ENCODE measurements at regions not wholly inside any gene's neighbourhood (a gene's known extent, or its start where the extent isn't known, plus 50 kb on each side); places are given as distances from the start of the nearest gene placed in this dataset.

DNA sequence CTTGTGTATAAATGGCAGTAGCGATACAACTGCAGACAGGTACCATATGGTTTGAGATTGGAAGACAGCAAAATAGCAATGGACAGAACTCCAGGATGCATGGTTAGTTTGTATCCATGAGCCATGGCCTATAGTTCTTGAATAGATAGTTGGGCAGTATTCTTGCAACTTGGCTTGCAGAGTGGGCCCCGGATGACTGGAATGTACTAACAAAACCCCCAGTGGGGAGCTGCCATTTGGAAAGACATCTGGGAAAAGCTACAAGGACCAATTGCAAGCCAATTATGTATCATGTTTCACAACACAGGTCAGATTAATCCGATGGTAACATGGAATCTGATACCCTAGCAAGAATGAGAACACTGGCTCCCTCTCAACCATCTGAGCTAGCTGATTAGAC, 279.6 kb downstream of the RERGL start:
- TF ChIP-seq, protein P1, sequence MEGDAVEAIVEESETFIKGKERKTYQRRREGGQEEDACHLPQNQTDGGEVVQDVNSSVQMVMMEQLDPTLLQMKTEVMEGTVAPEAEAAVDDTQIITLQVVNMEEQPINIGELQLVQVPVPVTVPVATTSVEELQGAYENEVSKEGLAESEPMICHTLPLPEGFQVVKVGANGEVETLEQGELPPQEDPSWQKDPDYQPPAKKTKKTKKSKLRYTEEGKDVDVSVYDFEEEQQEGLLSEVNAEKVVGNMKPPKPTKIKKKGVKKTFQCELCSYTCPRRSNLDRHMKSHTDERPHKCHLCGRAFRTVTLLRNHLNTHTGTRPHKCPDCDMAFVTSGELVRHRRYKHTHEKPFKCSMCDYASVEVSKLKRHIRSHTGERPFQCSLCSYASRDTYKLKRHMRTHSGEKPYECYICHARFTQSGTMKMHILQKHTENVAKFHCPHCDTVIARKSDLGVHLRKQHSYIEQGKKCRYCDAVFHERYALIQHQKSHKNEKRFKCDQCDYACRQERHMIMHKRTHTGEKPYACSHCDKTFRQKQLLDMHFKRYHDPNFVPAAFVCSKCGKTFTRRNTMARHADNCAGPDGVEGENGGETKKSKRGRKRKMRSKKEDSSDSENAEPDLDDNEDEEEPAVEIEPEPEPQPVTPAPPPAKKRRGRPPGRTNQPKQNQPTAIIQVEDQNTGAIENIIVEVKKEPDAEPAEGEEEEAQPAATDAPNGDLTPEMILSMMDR (conservative IDR thresholded peaks at IDR 0.05; ENCODE audit: low read depth, low read length), result no peak
- H3K4me3 ChIP-seq (ENCODE audit: low read depth, low read length), result no peak overlapping the region
- DNase-seq (ENCODE audit: low read depth), result no peak

DNA sequence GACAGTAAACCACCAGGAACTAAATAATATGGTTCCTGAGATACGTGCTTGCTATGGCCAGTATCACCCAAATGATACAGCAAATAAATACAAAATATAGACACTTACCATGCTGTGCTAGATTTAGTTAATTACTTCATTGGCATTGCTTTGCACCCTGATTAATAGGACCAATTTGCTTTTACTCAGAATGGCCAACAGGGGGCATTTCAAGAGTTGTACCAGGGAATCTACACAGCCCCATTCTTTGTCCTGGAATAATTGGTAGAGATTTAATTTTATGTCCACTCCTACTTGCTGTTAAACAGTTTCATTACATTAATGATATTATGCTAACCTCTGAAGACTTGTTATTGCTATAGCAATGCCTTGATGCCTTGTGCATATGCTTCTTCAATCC, 280.8 kb downstream of the RERGL start:
- no peak overlapping the region for H3K4me3 ChIP-seq (ENCODE audit: low read depth, low read length)
- TF ChIP-seq, protein P1 (conservative IDR thresholded peaks at IDR 0.05; ENCODE audit: low read depth, low read length), result no peak
- no peak for DNase-seq (ENCODE audit: low read depth)

DNA sequence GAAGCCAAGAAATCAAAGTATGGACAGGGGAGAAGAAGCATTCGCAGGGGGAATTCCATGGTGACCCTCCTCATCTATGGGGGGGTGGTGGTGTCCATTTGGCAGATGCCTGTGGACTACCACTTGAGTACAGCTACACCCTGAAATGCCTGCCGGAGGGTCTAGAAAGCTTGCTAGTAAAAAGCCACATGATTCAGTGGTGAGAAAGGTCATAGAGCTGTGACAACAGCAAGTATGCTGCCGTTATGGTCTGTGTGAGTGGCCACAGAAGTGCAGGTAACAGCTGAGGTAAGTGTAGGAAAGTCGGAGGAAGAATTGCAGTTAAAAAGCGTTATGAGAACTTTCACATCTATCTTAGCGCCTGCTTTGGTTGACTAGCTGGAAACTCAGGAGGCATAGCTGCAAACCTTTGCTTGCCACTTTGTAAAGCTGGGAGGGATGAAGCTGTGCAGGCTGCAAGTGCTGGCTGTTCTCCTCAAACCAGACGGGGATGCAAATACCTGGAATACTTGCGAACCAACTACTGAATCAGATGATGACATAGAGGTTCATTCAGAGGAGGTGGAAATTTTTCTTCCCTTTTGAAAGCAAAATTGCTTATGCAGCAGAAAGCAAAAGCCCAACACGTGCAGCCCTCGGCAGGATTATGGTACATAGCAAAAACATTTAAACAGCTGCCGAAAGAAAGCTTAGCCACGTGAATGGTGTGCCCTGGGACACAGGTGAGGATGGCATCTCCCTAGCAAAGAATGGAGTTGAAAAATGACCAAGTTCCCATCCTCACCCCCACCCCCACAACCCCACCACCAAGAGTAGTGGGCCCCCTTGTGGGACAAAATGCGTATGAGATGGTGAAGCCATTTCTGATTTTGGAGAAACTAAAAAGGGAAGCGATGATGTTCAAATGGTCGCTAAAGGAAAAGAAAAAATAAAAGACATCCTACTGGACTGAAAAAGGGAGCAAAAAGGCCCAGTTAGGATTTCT, 287.0 kb downstream of the RERGL start:
- DNase-seq (ENCODE audit: low read depth), result no peak
- TF ChIP-seq, protein P1 (conservative IDR thresholded peaks at IDR 0.05; ENCODE audit: low read depth, low read length), result no peak
- H3K4me3 ChIP-seq (ENCODE audit: low read depth, low read length), result no peak overlapping the region

DNA sequence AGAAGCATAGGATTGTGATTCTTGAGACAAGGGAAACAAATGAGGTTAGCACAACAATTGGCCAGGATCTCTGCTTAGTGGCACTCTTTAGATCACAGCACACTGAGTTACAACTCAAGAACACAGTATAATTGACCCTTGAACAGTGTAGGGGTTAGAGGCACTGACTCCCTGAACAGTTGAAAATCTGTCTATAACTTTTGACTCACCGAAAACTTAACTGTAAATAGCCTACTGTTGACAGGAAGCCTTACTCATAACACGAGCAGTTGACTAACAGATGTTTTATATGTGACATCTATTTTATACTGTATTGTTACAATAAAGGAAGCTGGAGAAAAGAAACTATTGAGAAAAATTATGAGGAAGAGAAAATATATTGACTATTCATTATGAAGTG, 296.1 kb downstream of the RERGL start:
- no peak for DNase-seq (ENCODE audit: low read depth)
- TF ChIP-seq, protein P1 (conservative IDR thresholded peaks at IDR 0.05; ENCODE audit: low read depth, low read length), result no peak

DNA sequence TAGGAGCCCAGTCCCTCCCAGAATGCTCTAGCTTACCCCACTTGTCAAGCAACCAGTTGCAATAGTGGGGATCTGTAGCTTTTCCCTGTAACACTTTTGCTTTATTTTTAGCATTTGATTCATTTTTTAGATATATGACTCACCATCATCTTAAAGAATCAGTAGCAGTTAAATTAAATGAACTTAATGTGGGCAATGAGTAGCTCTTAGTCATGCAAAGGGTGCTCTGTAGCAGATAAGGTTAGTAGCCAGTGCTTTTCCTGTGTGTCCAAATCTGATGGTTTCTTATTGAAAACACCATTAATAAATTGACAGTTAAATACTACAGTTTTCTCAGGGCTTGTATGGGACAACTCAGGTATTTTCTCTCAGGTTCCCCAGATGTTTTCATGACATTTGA, 311.8 kb downstream of the RERGL start:
- TF ChIP-seq, protein P1 (conservative IDR thresholded peaks at IDR 0.05; ENCODE audit: low read depth, low read length), result no peak
- no peak for DNase-seq (ENCODE audit: low read depth)
- H3K4me3 ChIP-seq (ENCODE audit: low read depth, low read length), result no peak overlapping the region

More for the DNA sequence above, 296.1 kb downstream of the RERGL start:
- H3K4me3 ChIP-seq (ENCODE audit: low read depth, low read length), result no peak overlapping the region

DNA sequence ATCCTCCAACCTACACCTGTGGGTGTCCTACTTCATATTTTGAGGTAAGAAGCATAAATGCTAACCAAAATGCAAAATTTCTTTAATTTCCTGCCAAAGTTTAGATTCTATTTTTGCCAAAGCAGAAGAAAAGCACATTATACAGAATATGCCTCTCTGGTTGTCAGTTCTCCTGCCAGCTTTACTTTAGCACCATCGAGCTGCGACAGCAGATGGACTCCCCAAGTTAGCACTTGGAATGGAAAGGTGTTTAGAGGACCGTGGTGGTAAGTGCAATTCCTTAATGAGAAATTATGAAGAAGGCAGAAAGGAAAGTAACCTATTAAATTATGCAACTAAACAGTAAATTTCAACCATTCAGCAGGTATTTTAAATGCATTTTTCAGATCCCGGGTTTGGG, 326.6 kb downstream of the RERGL start:
- TF ChIP-seq, protein P1 (conservative IDR thresholded peaks at IDR 0.05; ENCODE audit: low read depth, low read length), result no peak
- no peak for DNase-seq (ENCODE audit: low read depth)
- H3K4me3 ChIP-seq (ENCODE audit: low read depth, low read length), result no peak overlapping the region

DNA sequence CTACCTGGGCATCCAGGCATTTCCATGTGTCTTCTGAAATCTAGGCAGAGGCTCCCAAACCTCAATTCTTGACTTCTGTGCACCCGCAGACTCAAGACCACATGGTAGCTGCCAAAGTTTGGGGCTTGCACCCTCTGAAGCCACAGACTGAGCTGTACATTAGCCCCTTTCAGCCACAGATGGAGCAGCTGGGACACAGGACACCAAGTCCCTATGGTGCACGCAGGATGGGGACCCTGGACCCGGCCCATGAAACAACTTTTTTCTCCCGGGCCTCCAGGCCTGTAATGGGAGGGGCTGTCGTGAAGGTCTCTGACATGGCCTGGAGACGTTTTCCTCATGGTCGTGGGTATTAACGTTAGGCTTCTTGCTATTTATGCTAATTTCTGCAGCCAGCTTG, 330.0 kb downstream of the RERGL start:
- TF ChIP-seq, protein P1 (conservative IDR thresholded peaks at IDR 0.05; ENCODE audit: low read depth, low read length), result no peak
- DNase-seq (ENCODE audit: low read depth), result no peak

More for the DNA sequence above, 330.0 kb downstream of the RERGL start:
- H3K4me3 ChIP-seq (ENCODE audit: low read depth, low read length), result no peak overlapping the region

All from choroid plexus epithelial cell (primary cell).